ENCODE measurements at regions not wholly inside any gene's neighbourhood (a gene's known extent, or its start where the extent isn't known, plus 50 kb on each side); places are given as distances from the start of the nearest gene placed in this dataset.

- no peak for DNase-seq (ENCODE audit: low read depth)
These were observed 159.1 kb upstream of the PPP2R2B start for GRCh38 chr5:147037515-147038205.

DNA sequence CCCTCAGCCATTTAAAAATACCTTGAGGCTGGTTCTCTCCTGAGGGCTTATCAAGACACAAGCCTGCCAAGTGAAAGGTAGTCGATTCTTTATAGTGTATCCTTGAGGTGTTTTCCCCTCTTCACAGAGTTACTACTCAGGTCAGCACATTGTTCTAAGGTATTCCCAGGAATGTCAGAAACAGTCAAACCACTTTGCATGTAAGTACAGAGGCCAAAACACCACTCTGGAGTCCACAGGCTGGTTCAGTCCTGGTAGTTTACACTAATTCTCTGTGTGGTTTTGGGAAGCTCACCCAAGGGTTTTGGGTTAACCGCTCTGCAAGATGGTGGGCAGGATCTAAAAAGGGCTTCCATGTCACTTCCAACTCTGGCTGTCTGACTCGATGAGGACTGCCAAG is 162.3 kb upstream of the PPP2R2B start:
- no peak for DNase-seq (ENCODE audit: low read depth)

DNA sequence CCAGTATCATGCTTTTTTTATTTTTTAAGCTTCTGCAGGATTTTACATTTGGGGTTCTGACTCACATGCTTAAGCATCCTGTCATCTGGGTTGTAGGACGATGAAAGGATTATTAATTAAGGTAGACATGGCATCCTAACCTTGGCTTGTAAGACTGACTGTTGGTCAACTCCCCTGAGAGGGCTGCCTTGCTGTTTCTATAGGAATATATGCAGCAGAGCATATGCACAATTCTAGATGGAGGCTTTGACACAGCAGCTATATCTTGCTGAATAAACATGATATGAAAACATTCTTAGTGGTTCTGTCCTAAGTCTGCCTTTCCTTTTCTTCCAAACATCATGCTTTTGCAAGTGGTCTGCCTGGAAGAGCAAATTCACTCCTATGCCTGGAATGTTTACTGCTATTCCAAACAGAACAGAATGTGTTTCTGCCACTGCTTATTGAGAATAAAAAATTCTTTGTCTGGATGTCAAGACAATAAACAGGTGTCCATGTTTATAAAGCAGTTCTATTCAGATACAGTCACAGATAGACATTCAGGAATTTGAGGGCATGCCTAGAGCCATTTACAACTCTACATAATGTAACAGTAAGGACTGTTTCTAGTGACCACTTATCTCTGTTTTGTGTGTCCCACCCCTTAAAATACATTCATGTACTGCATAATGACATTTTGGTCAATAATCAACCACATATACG is 166.2 kb upstream of the PPP2R2B start:
- DNase-seq (ENCODE audit: low read depth) = no peak

- no peak for DNase-seq (ENCODE audit: low read depth)
These were observed 166.7 kb upstream of the PPP2R2B start for GRCh38 chr5:147045290-147045689.

DNA sequence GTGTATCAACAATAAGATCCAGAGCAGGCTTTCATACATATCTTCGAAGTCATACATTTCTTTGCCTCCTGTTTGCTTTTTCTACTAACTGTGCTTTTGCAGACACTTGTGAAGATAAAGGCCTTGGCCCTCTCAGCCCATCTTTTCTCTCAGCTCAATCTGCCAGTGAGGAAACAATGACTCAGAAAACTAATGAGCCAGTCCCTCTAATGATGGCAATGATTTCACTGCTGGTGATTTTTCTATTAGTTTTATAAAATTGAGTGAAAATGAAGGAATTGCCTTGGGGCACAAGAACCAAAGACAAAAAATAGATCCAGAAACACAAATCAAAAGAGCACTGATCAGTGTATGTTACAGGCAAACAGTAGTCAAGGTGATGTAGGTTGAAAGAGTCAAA is 167.7 kb upstream of the PPP2R2B start:
- no peak for DNase-seq (ENCODE audit: low read depth)

DNA sequence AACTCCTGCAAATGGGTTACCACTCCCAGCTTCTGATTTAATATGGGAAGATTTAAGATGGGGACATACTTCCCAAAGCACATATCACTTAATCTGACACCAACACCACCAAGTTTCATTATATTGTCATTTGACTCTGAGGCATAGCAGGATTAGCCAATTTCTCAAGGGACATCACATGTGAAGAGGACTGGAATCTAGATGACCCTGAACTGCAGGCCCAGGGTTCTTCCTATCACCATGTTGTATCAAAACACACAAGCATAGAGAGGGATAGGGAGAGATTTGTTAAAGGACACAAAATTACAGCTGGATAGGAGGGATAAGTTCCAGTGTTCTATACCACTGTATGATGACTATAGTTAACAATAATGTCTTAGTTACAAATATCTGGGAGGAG is 168.3 kb upstream of the PPP2R2B start:
- DNase-seq (ENCODE audit: low read depth) = no peak

GRCh38 chr5:147049764-147050163 is 171.2 kb upstream of the PPP2R2B start:
- DNase-seq (ENCODE audit: low read depth) = no peak

DNA sequence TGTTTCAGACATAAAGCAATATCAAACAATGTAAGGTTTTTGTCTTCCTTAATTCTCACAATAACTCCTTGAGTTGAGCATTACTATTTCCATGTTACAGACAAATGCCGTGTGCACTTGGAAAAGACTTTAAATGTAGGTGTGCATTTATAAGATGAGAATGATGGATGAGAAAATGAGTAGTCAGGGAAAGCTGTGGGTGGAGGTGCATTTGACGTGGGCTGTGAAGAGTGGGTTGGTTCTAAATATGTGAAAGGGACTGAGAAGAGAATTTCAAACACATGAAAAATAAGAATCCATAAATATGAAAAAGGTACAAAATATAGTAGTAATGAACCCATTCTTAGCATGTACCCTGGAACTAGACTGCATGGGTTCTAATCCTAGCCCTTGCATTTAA is 171.6 kb upstream of the PPP2R2B start:
- DNase-seq (ENCODE audit: low read depth) = no peak

DNA sequence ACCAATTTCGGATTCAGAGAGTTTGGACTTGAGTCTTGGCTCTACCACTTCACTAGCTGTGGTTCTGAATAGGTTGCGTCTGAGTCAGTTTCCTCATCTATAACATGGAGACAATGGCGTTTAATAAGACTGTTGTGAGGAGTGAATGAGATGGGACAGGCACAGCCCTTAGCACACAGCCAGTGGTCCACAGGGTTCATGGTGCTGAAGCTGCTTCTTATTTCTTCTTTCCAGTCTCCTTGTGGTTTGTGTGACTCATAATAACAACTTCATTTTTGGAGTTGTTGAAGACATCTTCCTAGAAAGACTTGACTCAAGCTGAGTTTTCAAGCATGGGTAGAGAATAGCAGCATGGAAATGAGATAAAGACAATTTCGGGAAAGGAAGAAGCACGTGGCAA is 172.6 kb upstream of the PPP2R2B start:
- no peak for DNase-seq (ENCODE audit: low read depth)

DNA sequence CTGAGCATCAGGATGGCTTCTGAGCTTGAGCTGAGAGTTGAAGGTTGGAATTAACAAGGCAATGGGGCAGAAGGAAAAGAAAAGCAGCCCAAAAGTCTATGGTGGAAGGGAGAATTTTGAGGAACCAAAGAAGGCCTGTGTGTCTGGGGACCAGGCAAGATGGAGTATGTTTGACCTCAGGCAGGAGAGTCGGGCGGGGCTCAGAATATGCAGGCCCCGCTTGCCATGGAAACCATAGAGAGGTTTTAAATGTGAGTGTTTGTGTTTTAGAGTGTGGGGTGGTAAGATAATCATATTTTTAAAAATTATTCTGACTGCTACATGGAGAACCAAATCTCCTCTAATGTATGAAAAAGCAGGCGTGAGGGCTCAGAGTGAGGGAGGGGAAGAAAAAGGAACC is 174.0 kb upstream of the PPP2R2B start:
- no peak for DNase-seq (ENCODE audit: low read depth)

GRCh38 chr5:147055089-147055826 is 176.7 kb upstream of the PPP2R2B start:
- no peak for DNase-seq (ENCODE audit: low read depth)

DNA sequence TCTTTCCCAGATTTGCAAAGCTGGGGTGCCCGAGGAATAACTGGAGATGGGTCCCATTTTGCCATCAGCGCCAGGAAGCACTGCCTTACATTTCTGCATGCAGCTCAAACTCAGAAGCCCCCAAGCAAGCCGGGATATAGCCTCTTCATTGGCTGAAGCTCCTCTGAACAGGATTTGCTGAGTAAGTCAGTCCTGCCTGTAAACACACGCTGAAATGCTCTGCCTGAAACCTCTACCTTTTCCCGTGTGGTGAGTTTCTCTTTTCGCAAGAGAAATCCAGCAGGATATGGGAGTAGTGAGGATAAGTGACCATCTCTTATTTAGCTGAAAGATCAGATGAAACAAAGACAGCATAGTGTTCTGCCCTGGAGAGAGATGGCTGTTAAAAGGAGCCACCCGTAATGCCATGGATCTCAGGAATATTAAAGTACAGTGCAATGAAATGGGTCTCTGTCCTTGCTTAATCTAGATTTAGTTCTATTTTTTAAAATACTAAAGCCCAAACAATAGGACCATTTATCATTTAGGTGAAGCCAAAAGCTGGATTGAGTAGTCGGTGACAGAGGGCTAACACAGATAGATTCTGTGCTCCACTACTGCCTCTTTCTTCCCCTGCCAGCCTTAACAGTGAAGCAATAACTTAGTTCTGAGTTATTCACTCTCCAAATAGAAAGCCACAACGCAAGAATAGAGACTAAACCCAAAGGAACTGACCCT is 177.5 kb upstream of the PPP2R2B start:
- no peak for DNase-seq (ENCODE audit: low read depth)

GRCh38 chr5:147057051-147057450 is 177.8 kb upstream of the STK32A start:
- DNase-seq (ENCODE audit: low read depth) = no peak

- no peak for DNase-seq (ENCODE audit: low read depth)
These were observed 173.4 kb upstream of the STK32A start for GRCh38 chr5:147061431-147061830.

DNA sequence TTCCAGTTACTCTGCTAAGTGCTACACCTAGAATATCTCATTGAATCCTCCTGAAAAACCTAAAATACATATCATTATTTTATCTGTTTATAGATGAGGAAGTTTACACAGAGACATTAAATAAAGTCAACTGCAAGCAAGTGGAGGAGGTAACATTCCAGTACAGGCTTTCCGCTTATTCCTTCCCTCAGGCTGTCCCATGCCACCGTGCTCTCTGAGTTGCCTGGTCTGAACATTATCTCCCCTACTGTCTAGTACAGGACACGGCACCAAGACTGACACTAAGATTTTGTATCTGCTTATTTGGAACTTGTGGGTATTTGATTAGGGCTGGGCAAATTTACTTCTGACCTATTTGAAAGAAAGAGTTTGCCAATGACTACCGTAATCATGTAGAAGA is 172.4 kb upstream of the STK32A start:
- no peak for DNase-seq (ENCODE audit: low read depth)

DNA sequence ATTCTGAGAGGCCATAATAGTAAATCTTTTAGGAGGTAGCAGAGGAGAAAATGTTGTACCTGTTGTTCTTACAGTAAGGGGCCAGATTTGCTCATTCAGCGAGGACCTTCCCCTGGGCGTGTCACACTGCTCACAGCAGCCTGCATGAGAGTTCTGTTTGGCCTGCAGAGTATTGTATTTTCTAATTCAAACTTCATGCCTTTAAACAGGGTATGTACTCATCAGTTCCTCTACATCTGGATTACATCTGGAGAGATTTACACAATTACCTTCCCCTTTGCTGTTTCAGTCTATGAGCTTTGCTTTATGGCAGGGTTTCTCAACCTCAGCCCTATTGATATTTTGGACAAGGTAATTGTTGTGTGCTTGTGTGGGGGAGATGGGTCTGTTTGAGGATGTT is 170.9 kb upstream of the STK32A start:
- no peak for DNase-seq (ENCODE audit: low read depth)

DNA sequence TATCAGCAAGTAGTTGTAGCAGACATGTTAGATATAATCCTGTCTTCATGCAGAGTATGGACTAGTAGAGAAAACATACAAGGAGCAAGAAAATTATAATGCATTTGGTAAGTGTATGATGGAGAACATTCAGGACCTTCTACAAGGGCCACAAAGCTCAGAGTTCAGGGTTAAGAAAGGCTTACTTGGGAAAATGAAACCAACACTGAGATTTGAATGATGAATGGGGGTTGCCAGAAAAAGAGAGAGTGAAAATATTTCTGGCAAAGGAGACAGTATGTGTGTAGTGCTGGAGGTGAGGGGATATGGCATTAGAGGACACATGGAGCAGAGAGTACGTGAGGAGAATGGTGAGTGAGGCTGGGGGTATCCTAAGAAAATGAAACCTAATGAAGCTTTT is 169.8 kb upstream of the STK32A start:
- DNase-seq (ENCODE audit: low read depth) = no peak

DNA sequence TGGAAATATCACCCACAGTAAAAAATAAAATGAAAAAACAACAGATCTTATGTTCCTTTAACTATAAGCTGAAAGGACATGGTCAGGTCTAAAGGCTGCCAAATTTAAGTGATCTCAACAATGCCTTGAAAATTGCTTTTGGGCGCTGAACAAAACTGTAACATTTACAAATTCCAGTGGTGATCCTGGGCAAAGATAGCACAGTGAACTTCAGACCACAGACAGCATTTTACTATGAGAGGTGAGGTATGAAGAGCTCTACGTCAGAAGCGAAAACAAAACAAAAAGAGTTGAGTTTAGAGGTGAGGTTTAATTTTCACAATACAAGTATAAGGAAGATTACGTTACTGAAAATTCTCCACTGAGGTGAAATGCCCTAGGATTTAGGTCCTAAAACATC is 165.8 kb upstream of the STK32A start:
- DNase-seq (ENCODE audit: low read depth) = no peak

GRCh38 chr5:147072622-147073021 is 162.2 kb upstream of the STK32A start:
- DNase-seq (ENCODE audit: low read depth) = no peak

DNA sequence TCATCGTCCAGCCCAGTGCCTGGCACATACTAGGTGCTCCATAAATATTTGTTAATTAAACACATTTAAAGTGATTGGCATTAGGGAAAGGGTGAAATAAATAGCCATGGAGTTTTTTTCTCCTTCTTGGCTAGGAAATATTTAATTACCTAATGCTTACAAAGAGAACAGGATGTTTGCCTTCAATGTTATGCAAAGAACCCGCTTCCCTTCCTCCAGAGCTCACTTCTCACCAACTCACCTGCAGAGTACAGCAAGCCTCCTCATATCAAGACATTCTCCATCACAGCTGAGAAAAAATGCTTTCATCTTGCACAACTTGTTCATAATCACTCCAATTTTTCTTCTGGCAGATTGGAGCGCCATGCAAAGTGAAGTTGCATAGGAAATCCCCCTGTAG is 161.7 kb upstream of the STK32A start:
- no peak for DNase-seq (ENCODE audit: low read depth)

DNA sequence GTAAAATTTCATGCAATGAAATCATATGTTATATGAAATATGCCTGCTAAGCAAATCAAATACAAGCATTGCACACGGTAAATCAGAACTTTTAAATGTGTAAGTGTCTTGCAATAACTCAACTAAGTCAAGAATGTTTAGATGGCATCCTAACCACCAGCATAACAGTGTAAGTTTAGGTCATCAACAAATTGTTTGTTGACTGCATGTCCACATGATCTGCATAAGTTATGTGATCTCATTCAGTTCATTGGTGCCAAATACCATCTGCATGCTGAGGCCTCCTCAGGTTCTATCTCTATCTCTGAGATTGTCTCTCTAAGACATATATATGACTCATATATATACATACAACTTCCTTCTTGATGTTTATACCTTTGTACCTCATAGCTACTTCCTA is 159.6 kb upstream of the STK32A start:
- no peak for DNase-seq (ENCODE audit: low read depth)

- no peak for DNase-seq (ENCODE audit: low read depth)
These were observed 154.4 kb upstream of the STK32A start for GRCh38 chr5:147080391-147080790.

GRCh38 chr5:147081311-147081764 is 153.5 kb upstream of the STK32A start:
- DNase-seq (ENCODE audit: low read depth) = no peak
